EH (cell line): ENCODE measurements at regions not wholly inside any gene's neighbourhood (a gene's known extent, or its start where the extent isn't known, plus 50 kb on each side); places are given as distances from the start of the nearest gene placed in this dataset.
A peak's percentile ranks its signal among the peaks of the same experiment; 100 is the strongest.
"Not testable (repeated sequence)": the region's sequence is repeated elsewhere in the genome, so short reads cannot be mapped to it uniquely, and the experiment has no call there.

ENCODE experiments used
- DNase-seq: peaks from one replicate; pipeline ENCODE4 v3.0.0-alpha.2; 2015; ENCODE audit warnings: low read depth

DNA sequence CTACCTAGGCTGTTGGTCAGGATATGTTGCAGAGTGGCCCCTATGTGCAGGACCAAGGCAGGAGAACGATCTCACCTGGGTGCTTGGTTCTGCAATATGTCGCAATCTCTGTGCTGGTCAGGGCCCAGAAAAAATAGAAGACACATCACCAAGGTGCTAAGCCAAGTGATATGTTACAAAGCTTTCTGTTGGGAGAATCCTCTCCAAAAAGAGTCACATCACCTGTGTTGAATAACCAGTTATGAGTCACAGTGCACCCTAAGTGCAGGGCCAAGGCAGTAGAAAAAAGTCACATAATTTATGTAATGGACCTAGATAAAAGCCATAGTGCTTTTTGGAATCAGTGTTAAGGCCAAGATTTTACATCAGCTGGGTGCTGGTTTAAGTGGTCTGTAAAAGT is 965.9 kb upstream of the AMELY start:
- DNase-seq, result no peak

DNA sequence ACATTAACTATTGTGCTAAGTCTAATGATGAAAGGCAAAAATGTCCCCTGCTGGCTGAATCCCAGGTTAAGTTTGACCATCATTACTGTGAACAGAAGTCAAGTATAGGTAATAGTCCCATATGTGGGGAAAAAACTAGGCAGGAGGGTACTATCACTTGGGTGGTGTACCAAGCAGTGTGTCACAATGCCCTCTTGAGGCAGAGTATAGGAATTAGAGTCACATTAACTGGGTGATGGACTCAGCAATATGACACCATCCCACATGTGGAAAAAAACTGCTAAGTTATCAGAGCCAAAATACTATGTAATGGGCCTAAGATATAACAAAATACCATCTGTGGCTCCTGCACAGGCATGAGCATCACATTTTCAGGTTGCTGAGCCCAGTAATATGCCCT is 962.5 kb upstream of the AMELY start:
- peak; percentile 66 for DNase-seq

DNA sequence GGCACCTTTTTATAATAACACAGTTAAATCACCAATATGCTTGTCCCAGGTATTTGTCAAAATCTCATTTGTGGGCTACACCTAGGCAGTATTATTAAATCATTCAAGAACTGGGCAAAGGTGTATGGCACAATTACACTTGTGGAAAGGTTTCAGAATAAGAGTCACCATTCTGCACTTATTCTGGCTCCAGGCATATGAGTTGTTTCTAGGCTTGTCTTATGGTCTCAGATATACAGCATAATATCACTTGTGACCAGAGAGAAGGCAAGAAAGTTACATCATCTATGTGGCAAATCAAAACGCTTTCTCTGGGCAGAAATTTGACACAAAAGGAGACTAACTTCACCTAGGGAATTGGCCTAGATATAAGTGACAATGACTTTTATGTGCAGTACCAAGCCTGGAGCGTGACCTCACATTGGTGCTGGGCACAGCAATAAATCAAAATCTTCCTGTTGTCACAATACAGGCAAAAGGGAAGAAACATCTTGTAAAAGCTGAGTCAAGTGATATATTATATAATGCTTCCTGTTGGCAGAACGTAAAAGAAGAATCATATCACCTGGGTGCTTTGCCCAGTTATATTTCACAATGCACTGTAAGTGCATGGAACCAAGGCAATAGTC is 959.9 kb upstream of the AMELY start:
- DNase-seq, result no peak

DNA sequence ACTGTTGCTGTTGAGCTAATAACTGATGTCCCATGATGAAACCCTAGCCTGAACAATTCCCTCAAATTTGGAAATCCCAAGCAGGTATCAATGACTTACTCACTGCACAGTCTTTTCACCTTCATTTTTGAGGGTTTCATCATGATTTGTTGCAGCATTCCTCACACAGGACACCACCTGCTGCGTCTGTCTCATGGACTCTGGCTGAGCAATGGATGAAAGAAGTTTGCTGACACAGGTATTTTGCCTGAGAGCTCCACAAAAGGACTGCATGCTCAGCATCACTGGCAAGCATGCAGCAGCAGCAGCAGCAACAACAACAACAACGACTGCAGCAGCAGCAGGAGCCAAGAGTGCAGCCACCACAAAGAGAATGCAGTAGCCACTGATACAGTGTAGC is 955.4 kb upstream of the AMELY start:
- no peak for DNase-seq

DNA sequence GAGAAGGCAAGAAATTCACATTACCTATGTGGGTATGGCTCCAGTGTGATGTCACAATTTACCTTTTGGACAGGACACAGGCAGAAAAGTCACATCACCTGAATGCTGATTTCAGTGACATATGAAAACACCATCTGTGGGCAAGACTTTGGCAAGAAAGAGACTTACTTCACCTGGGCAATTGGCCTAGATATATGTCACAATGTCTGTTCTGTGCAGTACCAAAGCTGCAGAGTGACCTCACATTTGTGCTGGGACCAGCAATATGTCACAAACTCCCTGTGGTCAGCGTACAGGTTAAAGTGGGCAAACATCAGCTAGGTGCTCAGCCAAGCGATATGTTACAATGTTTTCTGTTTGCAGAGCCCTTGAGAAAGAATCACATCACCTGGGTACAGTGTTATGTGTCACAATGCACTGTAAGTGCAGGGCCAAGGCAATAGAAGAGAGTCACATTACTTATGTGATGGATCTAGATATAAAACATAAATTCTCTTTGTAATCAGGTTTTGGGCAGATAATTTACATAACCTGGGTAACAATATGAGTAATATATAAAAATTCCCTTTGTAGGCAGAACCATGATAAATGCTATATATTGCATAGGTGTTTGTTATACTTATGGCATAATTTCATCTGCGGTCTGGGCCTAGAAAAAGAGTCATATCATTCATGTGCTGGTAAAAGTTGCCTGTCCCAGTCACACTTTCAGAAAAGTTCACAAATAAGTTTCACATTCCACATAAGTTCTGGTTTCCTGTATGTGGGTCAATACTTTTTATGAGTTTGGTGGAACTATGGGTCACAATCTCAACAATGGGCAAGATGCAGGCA is 949.4 kb upstream of the AMELY start:
- no peak for DNase-seq

DNA sequence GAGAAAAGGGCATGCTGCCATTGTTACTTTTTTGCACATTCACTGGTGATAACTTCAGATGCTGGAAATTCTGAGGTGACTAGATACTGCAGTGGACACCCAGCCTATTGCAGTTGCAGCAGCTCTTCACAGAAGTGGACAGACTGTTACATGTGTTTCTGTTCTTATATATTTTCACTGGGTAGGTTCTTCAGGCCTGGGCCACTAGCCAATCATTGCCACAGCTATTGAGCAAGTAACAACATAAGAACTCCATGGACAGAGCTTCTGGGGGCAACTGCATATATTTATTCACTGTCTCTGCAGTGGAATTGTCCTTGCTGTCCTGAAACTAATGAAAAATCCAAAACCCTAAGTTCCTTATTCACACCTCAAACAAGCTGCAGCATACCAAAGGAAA is 938.6 kb upstream of the AMELY start:
- no peak for DNase-seq

DNA sequence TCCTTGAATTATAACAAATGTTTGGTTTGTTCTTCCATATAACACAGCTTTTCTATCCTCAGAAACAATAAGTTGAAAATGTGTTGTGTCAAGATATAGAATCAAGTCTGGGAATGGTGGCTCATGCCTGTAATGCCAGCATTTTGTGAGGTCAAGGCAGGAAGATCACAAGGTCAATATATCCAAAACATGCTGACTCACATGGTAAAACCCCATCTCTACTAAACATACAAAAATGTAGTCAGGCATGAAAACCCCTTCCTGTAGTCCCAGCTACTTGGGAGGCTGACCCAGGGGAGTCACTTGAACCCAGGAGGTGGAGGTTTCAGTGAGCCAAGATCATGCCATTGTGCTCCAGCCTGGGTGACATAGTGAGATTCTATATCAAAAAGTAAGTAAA is 934.2 kb upstream of the AMELY start:
- DNase-seq, result peak; percentile 46

DNA sequence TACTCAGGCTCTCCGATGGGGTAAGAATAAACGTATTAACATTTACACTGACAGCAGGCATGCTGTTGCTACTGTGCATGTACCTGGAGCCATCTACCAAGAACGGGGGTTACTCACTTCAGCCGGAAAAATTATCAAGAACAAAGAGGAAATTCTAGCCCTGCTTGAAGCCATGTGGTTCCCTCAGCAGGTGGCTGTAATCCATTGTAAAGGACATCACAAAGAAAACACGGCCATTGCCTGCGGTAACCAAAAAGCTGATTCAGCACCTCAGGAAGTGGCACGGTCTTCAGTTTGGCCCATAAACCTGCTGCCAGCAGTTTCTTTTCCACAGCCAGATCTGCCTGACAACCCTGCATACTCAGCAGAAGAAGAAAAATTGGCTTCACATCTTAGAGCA is 925.5 kb upstream of the AMELY start:
- no peak for DNase-seq

DNA sequence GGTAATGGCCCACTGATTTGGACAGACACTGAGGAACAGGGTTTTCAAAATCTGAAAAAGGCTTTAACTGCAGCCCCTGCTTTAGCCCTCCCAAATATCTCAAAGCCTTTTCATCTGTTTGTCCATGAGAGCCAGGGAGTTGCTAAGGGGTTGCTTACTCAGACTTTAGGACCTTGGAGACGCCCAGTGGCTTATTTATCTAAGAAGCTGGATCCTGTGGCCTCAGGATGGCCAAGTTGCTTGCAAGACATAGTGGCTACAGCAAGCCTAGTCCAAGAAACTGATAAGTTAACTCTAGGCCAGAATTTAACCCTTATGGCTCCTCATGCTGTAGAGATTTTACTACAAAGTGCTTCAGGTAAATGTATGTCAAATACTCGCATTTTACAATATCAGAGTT is 924.8 kb upstream of the AMELY start:
- peak; percentile 62 for DNase-seq

DNA sequence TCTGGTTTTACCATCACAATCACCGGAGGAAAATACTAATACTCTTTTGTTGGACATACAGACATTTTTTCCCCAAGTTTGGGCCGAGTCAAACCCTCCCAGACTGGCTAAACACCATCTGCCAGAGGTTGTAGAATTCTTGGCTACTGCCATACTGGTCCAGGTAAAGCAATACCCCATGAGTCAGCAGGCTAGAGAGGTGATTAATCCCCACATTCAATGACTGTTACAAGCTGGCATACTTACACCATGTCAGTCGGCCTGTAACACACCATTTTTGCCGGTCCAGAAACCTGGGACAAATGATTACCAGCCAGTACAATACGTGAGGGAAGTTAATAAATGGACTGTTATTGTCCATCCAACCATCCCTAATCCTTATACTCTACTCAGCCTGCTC is 923.9 kb upstream of the AMELY start:
- DNase-seq, result no peak

DNA sequence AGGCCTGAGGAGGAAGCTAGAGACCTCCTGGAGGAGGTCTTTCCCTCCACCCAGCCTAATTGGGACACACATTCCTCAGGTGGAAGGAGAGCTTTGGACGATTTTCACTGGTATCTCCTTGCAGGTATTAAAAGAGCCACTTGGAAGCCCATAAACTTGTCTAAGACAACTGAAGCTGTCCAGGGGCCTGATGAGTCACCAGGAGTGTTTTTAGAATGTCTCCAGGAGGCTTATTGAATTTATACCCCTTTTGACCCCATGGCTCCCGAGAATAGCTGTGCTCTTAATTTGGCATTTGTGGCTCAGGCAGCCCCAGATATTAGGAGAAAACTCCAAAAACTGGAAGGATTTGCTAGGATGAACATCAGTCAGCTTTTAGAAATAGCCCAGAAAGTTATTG is 922.7 kb upstream of the AMELY start:
- peak; percentile 60 for DNase-seq

DNA sequence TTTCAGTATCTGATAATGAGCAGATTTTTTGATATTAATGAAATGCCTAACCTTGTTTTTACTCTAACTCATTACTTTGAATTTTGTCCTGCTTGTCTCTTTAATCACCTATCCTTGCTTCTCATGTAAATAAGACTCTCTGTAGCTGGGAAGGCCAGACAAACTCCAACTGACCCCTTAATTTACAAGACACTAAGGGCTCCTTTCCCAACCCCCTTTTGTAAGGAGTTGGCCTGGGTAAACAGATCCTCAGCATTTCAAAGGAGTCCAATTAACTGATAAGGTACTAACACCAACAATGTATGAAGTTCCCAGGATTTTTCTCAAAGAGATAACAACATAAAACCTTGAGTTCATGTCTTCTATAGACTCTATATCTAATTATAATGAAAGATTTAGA is 919.3 kb upstream of the AMELY start:
- not testable (repeated sequence) for DNase-seq

DNA sequence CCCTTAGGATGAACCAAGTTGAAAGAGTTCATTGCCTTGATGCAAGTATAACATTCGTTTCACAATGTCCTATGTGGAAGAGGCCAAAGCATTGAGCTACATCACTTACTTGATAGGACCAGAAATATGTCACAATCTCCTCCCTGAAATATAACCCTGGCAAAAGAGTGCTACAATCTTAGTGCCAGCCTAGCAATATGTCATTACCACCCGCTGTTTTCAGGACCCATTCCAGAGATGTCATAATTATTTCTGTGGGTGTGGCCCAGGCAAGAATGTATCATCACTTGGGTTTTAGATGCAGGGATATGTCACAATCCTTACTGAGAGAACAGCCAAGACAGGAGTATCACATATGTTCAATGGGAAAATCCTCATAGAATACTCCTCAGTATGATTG is 915.0 kb upstream of the AMELY start:
- peak; percentile 28 for DNase-seq

DNA sequence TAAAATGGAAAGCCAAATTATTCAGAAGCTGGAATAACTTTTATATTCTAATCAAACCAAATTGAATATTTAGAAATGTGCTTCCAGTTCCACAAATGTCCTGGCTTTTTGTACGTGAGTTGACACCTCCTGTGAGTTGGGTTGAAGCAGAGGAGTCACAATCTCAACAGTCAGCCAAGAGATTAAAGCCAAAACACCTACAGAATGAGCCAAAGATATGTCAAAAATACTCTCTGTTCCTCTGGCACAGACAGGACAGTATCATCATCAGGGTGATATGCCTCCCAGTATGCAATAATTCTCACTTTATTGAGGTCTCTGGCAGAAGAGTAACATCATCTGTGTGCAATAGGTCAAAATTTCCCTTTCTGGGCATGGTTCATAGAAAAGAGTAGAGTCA is 914.3 kb upstream of the AMELY start:
- DNase-seq, result no peak

DNA sequence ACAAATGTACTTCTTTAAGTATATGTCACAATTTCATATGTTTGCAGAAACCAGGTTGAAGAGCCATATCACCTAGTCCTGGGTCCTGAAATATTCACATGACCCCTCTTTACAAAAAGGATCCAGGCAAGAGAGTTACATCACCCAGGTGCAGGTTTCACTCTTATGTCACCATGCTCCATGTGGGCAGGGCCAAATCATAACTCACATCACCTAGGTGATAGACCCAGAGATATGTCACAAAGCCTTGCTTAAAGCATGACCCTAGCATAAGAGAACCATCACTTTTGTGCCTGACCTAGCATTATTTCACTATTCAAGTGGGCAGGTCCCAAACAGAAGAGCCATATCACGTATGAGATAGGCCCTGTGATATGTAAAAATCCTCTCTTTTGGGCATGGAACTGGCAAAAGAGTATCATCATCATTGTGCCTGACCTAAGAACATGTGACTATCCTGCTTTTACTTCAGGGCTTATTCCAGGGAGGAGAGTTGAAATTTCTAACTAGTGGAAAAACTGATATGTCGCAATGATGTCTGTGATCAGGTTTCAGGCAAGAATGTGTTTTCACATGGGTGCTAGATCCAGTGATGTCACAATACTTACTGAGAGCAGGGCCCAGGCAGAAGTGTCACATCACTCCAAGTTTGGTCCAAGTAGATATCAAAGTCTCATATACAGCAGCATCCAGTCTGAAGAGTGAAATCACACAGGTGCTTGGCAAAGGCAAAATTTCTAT is 909.9 kb upstream of the AMELY start:
- peak; percentile 75 for DNase-seq

DNA sequence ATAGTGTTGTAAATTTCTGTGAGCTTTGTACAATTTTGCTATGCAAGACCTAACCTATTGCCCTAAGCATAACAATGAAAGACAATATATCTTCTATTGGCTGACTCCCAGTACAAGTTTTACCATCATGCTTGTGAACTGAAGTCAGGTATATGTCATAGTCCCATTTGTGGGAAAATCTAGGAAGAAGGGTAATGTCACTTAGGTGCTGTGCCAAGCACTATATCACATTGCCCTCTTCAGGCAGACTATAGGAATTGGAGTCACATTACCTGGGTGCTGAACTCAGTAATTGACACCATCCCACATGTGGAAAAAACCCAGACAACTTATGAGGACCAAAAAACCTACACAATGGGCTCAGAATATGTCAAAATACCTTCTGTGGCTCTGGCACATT is 907.4 kb upstream of the AMELY start:
- DNase-seq, result peak; percentile 65

DNA sequence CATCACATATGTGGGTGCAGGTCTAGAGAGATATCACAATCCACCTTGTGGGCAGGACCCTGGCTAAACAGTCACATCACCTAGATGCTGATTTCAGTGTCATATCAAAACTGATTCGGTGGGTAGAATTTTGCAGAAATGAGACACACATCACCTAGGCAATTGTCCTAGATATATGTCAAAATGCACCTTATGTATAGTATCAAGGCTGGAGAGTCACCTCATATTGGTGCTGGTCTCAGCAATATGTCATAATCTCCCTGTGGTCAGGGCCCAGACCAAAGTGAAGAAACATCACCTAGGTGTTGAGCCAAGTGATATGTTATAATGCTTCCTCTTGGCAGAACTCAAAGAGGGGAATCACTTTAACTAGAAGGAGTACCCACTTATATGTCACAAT is 905.0 kb upstream of the AMELY start:
- no peak for DNase-seq

DNA sequence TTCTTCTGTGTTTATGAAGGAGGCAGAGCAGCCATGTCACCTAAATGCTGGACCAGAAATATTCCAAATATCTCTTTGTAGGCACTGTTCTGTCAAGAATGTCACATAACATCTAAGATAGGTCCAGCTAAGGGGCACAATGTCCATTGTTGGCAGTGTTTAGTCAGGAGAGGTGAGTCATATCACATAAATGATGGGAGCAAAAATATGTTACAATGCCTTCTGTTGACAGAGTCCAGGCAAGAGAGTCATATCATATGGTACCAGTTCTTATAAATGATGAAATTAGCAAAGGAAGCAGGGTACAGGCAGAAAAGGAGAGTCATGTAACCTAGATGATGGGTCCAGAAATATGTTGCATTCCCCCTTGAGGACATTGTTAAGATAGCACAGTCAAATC is 904.4 kb upstream of the AMELY start:
- peak; percentile 38 for DNase-seq

DNA sequence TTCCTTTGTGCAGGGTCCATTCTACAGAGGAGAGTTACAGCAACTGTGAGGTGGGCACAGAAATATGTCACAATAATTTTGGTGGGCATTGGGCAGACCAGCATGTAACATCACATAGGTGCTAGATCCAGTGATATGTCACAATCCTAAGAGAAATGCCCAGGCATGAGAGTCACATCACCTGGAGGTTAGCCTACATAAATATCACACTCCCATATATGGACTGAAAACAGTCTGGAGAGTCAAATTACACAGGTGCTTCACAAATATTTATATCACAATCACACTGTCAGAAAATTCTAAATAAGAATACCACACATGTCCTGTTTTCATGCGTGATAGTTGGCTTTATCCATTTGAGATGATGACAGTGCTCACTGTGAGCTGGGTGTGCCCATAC is 903.7 kb upstream of the AMELY start:
- DNase-seq, result no peak

DNA sequence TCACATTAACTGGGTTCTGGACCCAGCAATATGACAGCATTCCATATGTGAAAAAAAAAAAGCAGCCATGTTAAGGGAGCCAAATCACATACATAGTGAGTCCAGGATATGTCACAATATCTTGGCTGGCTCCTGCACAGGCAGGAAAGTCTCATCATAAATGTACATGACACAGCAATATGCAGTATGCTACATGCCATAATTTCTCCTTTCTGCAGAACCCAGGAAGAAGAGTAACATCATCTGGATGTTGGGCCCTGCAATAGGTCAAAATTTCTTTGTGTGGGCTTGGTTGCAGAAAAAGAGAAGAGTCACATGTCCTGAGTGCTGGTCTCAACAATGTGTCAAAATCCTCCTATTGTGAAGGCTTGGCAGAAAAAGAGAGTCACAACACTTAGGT is 902.8 kb upstream of the AMELY start:
- DNase-seq, result no peak

DNA sequence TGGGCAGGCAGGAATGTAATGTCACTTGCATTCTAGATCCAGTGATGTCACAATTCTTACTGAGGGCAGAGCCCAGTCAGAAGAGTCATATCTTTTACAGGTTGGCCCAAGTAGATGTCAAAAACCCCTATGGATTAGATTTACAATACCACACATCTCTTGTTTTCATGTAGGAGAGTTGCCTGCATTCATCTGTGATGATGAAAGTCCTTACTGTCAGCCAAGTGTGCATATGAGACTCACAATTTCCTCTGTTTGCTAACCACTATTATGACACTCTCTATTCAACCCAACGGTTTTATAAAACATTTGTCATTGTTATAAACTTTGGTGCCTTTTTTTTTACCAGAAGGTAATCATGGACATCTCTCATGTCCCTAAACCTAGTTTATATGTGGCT is 898.8 kb upstream of the AMELY start:
- DNase-seq, result no peak

DNA sequence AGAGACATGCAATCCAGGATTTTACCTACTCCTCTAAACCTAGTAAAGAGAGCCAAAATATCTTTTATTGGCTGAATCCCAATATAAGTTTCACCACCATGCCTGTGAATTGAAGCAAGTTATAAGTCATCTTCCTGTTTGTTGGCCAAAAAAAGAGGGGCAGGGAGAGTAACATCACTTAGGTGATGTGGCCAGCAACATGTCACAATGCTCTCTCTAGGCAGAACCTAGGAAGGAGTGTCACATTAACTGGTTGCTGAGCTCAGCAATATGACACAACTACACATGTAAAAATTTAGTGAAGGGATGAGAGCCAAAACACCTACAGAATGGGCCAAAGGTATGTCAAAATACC is 895.9 kb upstream of the AMELY start:
- no peak for DNase-seq
